ENCODE measurements at regions not wholly inside any gene's neighbourhood (a gene's known extent, or its start where the extent isn't known, plus 50 kb on each side); places are given as distances from the start of the nearest gene placed in this dataset.

DNA sequence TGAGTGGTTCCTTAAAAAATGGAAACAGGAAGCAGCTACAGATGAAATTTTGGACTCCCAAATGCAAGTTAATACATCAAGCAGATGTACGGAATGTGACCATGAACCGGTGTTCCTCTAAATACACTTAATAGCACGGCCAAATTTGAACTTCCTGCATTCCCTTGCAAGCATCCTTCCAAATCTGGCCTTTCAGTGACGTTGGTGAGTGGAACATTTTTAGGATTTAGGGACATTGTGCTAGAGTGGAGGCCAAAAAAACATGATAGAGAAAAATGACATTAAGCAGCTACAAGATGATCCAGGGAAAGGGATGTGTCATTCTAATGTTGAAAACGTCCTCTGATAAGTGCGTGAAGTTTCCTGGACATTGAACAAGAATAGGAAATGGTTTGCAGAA is 62.1 kb downstream of the CTAGE1 start:
- Mint-ChIP-seq H3K27ac (no peak overlapping the region), H3K4me1 (no peaks in the 10 kb centered on the region), H3K36me3 (no peaks in the 10 kb centered on the region), H3K27me3 (peaks cover 4 to 13% of the 10 kb centered on the region in 2 donors), H3K9me3 (peaks cover 0 to 3% of the 10 kb centered on the region in 2 donors), H3K4me3 (no peak overlapping the region)
- no peak for DNase-seq
- ATAC-seq (replicated peaks), result no peak

DNA sequence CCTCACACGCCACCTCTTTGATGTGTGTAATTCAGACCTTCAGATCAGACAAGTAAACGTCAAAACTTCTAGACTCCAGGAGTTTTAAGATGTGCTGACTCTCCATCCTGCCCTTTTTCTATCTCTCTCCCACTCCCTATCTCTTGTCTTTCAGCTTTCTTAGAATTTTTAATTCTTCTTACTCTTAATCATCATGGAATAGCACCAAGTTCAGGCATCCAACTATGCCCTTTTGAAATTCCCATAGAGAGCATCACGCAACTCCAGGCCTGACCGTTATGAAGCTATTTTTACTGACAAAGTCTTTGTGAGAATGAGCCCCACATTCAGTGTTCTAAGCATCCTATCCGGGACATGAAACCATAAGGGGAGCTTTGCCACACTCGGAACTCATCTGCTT is 62.6 kb downstream of the CTAGE1 start:
- no peak overlapping the region for H3K4me3 Mint-ChIP-seq
- peaks cover 9 to 13% of the 10 kb centered on the region in 2 donors for H3K27me3 Mint-ChIP-seq
- H3K27ac Mint-ChIP-seq, result no peak overlapping the region
- no peak for DNase-seq
- peaks cover 0 to 3% of the 10 kb centered on the region in 2 donors for H3K9me3 Mint-ChIP-seq
- ATAC-seq (replicated peaks), result no peak
- no peaks in the 10 kb centered on the region for H3K4me1 Mint-ChIP-seq
- H3K36me3 Mint-ChIP-seq, result no peaks in the 10 kb centered on the region

GRCh38 chr18:22349966-22350365 is 67.7 kb downstream of the CTAGE1 start:
- H3K36me3 Mint-ChIP-seq, result no peaks in the 10 kb centered on the region
- H3K9me3 Mint-ChIP-seq, result peaks cover 1 to 3% of the 10 kb centered on the region in 2 donors
- peaks cover 0 to 1% of the 10 kb centered on the region in 2 donors for H3K4me1 Mint-ChIP-seq
- H3K27ac Mint-ChIP-seq, result no peak overlapping the region
- H3K27me3 Mint-ChIP-seq, result peaks cover 47 to 57% of the 10 kb centered on the region in 2 donors
- no peak overlapping the region for H3K4me3 Mint-ChIP-seq
- no peak for ATAC-seq (replicated peaks)
- no peak for DNase-seq

- no peak for DNase-seq
Measured at GRCh38 chr18:22349317-22349898, 68.3 kb downstream of the CTAGE1 start.

GRCh38 chr18:22348521-22349316 is 69.0 kb downstream of the CTAGE1 start:
- Mint-ChIP-seq H3K9me3 (peaks cover 1 to 3% of the 10 kb centered on the region in 2 donors), H3K4me3 (no peak overlapping the region), H3K27ac (no peak overlapping the region), H3K27me3 (peaks cover 47 to 57% of the 10 kb centered on the region in 2 donors), H3K4me1 (peaks cover 0 to 1% of the 10 kb centered on the region in 2 donors), H3K36me3 (no peaks in the 10 kb centered on the region)
- ATAC-seq (replicated peaks) (no peak), DNase-seq (no peak)

More at GRCh38 chr18:22349317-22349898, 68.3 kb downstream of the CTAGE1 start:
- ATAC-seq (replicated peaks), result no peak
- peaks cover 47 to 57% of the 10 kb centered on the region in 2 donors for H3K27me3 Mint-ChIP-seq
- no peaks in the 10 kb centered on the region for H3K36me3 Mint-ChIP-seq
- no peak overlapping the region for H3K4me3 Mint-ChIP-seq
- H3K27ac Mint-ChIP-seq, result no peak overlapping the region
- H3K9me3 Mint-ChIP-seq, result peaks cover 1 to 3% of the 10 kb centered on the region in 2 donors
- H3K4me1 Mint-ChIP-seq, result peaks cover 0 to 1% of the 10 kb centered on the region in 2 donors

GRCh38 chr18:22347606-22348511 is 69.9 kb downstream of the CTAGE1 start:
- peaks cover 0 to 1% of the 10 kb centered on the region in 2 donors for H3K4me1 Mint-ChIP-seq
- ATAC-seq (replicated peaks) (no peak), DNase-seq (no peak)
- H3K36me3 Mint-ChIP-seq, result no peaks in the 10 kb centered on the region
- H3K27me3 Mint-ChIP-seq, result peaks cover 47 to 49% of the 10 kb centered on the region in 2 donors
- no peak overlapping the region for H3K27ac Mint-ChIP-seq
- no peak overlapping the region for H3K4me3 Mint-ChIP-seq
- peaks cover 1 to 3% of the 10 kb centered on the region in 2 donors for H3K9me3 Mint-ChIP-seq

- Mint-ChIP-seq H3K4me3 (no peak overlapping the region), H3K27me3 (peaks cover 47 to 49% of the 10 kb centered on the region in 2 donors), H3K9me3 (peaks cover 0 to 1% of the 10 kb centered on the region in 2 donors), H3K36me3 (no peaks in the 10 kb centered on the region), H3K4me1 (peaks cover 0 to 1% of the 10 kb centered on the region in 2 donors), H3K27ac (no peak overlapping the region)
- DNase-seq (no peak), ATAC-seq (replicated peaks) (no peak)
Measured at GRCh38 chr18:22346953-22347605, 70.6 kb downstream of the CTAGE1 start.

- Mint-ChIP-seq H3K4me1 (peaks cover 0 to 1% of the 10 kb centered on the region in 2 donors), H3K9me3 (peaks cover 0 to 2% of the 10 kb centered on the region in 2 donors), H3K4me3 (no peak overlapping the region), H3K36me3 (no peaks in the 10 kb centered on the region), H3K27me3 (peaks cover 47 to 49% of the 10 kb centered on the region in 2 donors), H3K27ac (no peak overlapping the region)
- no peak for DNase-seq
- ATAC-seq (replicated peaks), result no peak
Measured at GRCh38 chr18:22346401-22346952, 71.2 kb downstream of the CTAGE1 start.

DNA sequence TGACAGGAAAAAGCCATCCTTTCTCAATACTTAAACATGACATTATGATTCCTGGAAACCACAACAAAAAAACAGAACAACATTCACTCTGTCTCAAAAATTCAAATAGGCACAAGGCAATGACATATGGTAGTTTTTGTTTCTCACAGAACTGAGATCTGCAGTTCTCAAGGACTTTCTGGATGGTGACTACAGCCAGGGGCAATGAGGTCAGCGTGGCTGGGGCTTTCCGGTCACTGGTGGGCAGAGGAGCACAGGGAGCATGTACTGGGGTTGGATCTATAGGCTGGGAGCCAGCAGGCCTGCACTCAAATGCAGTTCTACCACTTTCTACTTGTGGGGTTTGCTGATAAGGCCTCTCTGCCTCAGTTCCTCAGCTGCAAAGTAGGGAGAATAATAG is 72.0 kb downstream of the CTAGE1 start:
- Mint-ChIP-seq H3K36me3 (no peaks in the 10 kb centered on the region), H3K4me1 (peaks cover 0 to 1% of the 10 kb centered on the region in 2 donors), H3K27me3 (peaks cover 45% of the 10 kb centered on the region in 2 donors), H3K4me3 (no peak overlapping the region), H3K9me3 (peaks cover 0 to 4% of the 10 kb centered on the region in 2 donors), H3K27ac (no peak overlapping the region)
- DNase-seq (no peak), ATAC-seq (replicated peaks) (no peak)

GRCh38 chr18:22344908-22345670 is 72.6 kb downstream of the CTAGE1 start:
- Mint-ChIP-seq H3K4me3 (no peak overlapping the region), H3K27ac (no peak overlapping the region), H3K36me3 (no peaks in the 10 kb centered on the region), H3K27me3 (peaks cover 39 to 44% of the 10 kb centered on the region in 2 donors), H3K4me1 (peaks cover 0 to 1% of the 10 kb centered on the region in 2 donors), H3K9me3 (peaks cover 0 to 4% of the 10 kb centered on the region in 2 donors)
- ATAC-seq (replicated peaks) (no peak), DNase-seq (no peak)

- DNase-seq (no peak), ATAC-seq (replicated peaks) (no peak)
- peaks cover 0 to 4% of the 10 kb centered on the region in 2 donors for H3K9me3 Mint-ChIP-seq
- peaks cover 0 to 1% of the 10 kb centered on the region in 2 donors for H3K4me1 Mint-ChIP-seq
- no peak overlapping the region for H3K4me3 Mint-ChIP-seq
- no peak overlapping the region for H3K27ac Mint-ChIP-seq
- no peaks in the 10 kb centered on the region for H3K36me3 Mint-ChIP-seq
- H3K27me3 Mint-ChIP-seq, result peaks cover 32 to 37% of the 10 kb centered on the region in 2 donors
Measured at GRCh38 chr18:22344445-22344844, 73.3 kb downstream of the CTAGE1 start.

GRCh38 chr18:22343613-22344012 is 74.1 kb downstream of the CTAGE1 start:
- H3K9me3 Mint-ChIP-seq, result peaks cover 0 to 2% of the 10 kb centered on the region in 2 donors
- H3K27me3 Mint-ChIP-seq, result peaks cover 25 to 29% of the 10 kb centered on the region in 2 donors
- no peaks in the 10 kb centered on the region for H3K36me3 Mint-ChIP-seq
- no peak overlapping the region for H3K27ac Mint-ChIP-seq
- no peaks in the 10 kb centered on the region for H3K4me1 Mint-ChIP-seq
- H3K4me3 Mint-ChIP-seq, result no peak overlapping the region
- DNase-seq, result no peak
- ATAC-seq (replicated peaks), result no peak

GRCh38 chr18:22342625-22343024 is 75.1 kb downstream of the CTAGE1 start:
- Mint-ChIP-seq H3K4me3 (no peak overlapping the region), H3K27ac (no peak overlapping the region)
- ATAC-seq (replicated peaks), result no peak

More at GRCh38 chr18:22342625-22343024, 75.1 kb downstream of the CTAGE1 start:
- Mint-ChIP-seq H3K27me3 (peaks cover 20 to 22% of the 10 kb centered on the region in 2 donors), H3K36me3 (no peaks in the 10 kb centered on the region), H3K4me1 (no peaks in the 10 kb centered on the region), H3K9me3 (peaks cover 0 to 2% of the 10 kb centered on the region in 2 donors)
- DNase-seq, result no peak
